GM12878 (cell line): ENCODE measurements at regions not wholly inside any gene's neighbourhood (a gene's known extent, or its start where the extent isn't known, plus 50 kb on each side); places are given as distances from the start of the nearest gene placed in this dataset.

Experiments
- ATAC-seq: fragments of 200-7000 bp; cut with Tn5 transposase; 3 replicates; pipeline ENCODE4 v1.9.1; 2020; ENCODE audit warnings: mild to moderate bottlenecking, moderate library complexity
- BruUV-seq: library from RNA; stranded (reverse); fragments of 400-500 nt; replicated peaks from 2 replicates; lab custom pipeline; 2021; lab: Mats Ljungman, UMichigan
- CTCF ChIA-PET: fragments of 300-600 bp; sonication (Branson Sonifier 250); formaldehyde crosslinking; extraction: SDS; loops from one replicate; lab custom pipeline; 2021; ENCODE audit warnings: inconsistent platforms; lab: Yijun Ruan, JAX
- POLR2A ChIA-PET: fragments of 350-600 bp; formaldehyde crosslinking; extraction: SDS; loops from one replicate; lab custom pipeline; 2021; ENCODE audit warnings: inconsistent platforms; lab: Charles Lee
- RAD21 ChIA-PET: fragments of 300-600 bp; sonication (Branson Sonifier 250); formaldehyde crosslinking; loops from one replicate; lab custom pipeline; 2023; ENCODE audit warnings: antibody characterized with exemption; ENCODE audit not compliant: unreplicated experiment; lab: Charles Lee
- SMC1A ChIA-PET: fragments of 300-600 bp; sonication (Branson Sonifier 250); formaldehyde crosslinking; loops from one replicate; lab custom pipeline; 2023; ENCODE audit not compliant: unreplicated experiment, uncharacterized antibody; lab: Charles Lee
- DNase-seq: peaks from one replicate; pipeline ENCODE4 v3.0.0-alpha.2; 2011; ENCODE audit warnings: low read depth, low spot score
- FAIRE-seq: peaks from 3 replicates; lab custom pipeline; 2011; peaks lifted over from hg19 to GRCh38; lab: Jason Lieb, UNC
- H2AFZ ChIP-seq: 2 replicates; pipeline ENCODE4 v1.6.0; 2011; ENCODE audit warnings: low read depth, low read length, control low read depth; ENCODE audit not compliant: control insufficient read depth
- H3K27ac ChIP-seq: 2 replicates; pipeline ENCODE4 v1.5.1; 2011; ENCODE audit warnings: control low read depth; ENCODE audit not compliant: control insufficient read depth, insufficient read depth
- H3K27me3 ChIP-seq, 2 experiments: replicated peaks in 1 of 2; 2 replicates each; pipeline versions ENCODE4 v1.6.0 to v1.6.1; 2011; ENCODE audit warnings: low read length in 1 of 2; ENCODE audit not compliant: control insufficient read depth in 2 of 2, insufficient read depth in 2 of 2
- H3K36me3 ChIP-seq, 2 experiments: 2 replicates each; pipeline ENCODE4 v1.5.1; 2011; ENCODE audit warnings: low read length in 1 of 2; ENCODE audit not compliant: control insufficient read depth in 2 of 2, insufficient read depth in 2 of 2
- H3K4me1 ChIP-seq: 2 replicates; pipeline ENCODE4 v1.6.1; 2011; ENCODE audit warnings: mild to moderate bottlenecking, low read length, moderate library complexity, mixed read lengths; ENCODE audit not compliant: control insufficient read depth, insufficient read depth
- H3K4me2 ChIP-seq: 2 replicates; pipeline ENCODE4 v1.6.0; 2011; ENCODE audit warnings: control low read depth; ENCODE audit not compliant: control insufficient read depth, insufficient read depth
- H3K4me3 ChIP-seq: fragments of 200-600 bp; sonication (generic); 2 replicates; pipeline ENCODE4 v1.5.1; 2016
- H3K79me2 ChIP-seq: 2 replicates; pipeline ENCODE4 v1.6.0; 2011; ENCODE audit warnings: low read length; ENCODE audit not compliant: control insufficient read depth, insufficient read depth
- H3K9ac ChIP-seq: 2 replicates; pipeline ENCODE4 v1.8.0; 2011; ENCODE audit warnings: low read length, control low read depth, mixed read lengths; ENCODE audit not compliant: control insufficient read depth, insufficient read depth
- H3K9me3 ChIP-seq: replicated peaks from 3 replicates; pipeline ENCODE4 v1.5.1; 2011; ENCODE audit warnings: mild to moderate bottlenecking, low read length; ENCODE audit not compliant: control insufficient read depth, insufficient read depth
- H4K20me1 ChIP-seq: 2 replicates; pipeline ENCODE4 v1.6.0; 2011; ENCODE audit not compliant: control insufficient read depth, insufficient read depth
- DPF2 ChIP-seq: fragments of 450-650 bp; IDR thresholded peaks from 2 replicates; pipeline ENCODE4 v1.6.1; 2017; ENCODE audit warnings: mild to moderate bottlenecking
- HCFC1 ChIP-seq: fragments of 150-350 bp; IDR thresholded peaks from 2 replicates; pipeline ENCODE4 v1.6.1; 2014; ENCODE audit warnings: low read length
- WGBS: methylation state at CpG from one replicate; pipeline ENCODE4 v1.1.6; 2016; ENCODE audit warnings: low lambda C conversion rate; ENCODE audit not compliant: insufficient replicate concordance, insufficient coverage; ENCODE audit errors: missing lambda C conversion rate; 5-methylcytosine and 5-hydroxymethylcytosine counted together
- in situ Hi-C: fragments of 300-500 bp; cut with MboI; formaldehyde crosslinking; loops from 9 replicates; pipeline ENCODE4 v1.14.3; 2018; ENCODE audit warnings: mixed read lengths
- intact Hi-C: fragments of 100-400 bp; cut with micrococcal nuclease; formaldehyde crosslinking; loops from one replicate; pipeline ENCODE4 v1.14.2; 2022; ENCODE audit not compliant: unreplicated experiment
- TF ChIP-seq, protein P1 (sequence below): IDR thresholded peaks from 2 replicates; pipeline ENCODE4 v1.6.1; 2011; ENCODE audit warnings: borderline replicate concordance, low read depth, mild to moderate bottlenecking, moderate library complexity, mixed read lengths, low read length; ENCODE audit not compliant: insufficient read depth; ENCODE audit errors: extremely low read length
- TF ChIP-seq, protein P2 (sequence below): fragments of 450-650 bp; IDR thresholded peaks from 2 replicates; pipeline ENCODE4 v1.6.1; 2018; ENCODE audit warnings: mild to moderate bottlenecking, low read depth, moderate library complexity; ENCODE audit not compliant: partially characterized antibody

DNA sequence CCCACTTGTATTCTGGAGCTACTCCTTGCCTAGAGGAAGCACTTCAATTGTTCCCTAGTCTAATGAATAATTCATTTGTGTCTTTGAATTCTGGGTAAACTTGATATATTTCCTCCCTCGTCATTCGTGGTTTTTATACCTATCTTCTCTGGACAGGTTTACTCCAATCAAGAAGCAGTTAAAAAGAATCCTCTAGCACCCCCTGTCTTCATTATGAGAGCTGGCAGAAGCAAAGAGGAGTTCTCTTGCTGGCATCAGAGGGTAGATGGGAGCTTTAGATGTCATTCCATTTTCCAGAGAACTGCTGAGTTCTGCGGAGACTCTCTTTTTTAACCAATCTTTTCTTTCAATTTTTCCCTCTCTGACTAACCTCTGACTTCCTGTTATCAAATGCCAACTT, 627.7 kb downstream of the FGF9 start (continued):
- TF ChIP-seq, protein P1, sequence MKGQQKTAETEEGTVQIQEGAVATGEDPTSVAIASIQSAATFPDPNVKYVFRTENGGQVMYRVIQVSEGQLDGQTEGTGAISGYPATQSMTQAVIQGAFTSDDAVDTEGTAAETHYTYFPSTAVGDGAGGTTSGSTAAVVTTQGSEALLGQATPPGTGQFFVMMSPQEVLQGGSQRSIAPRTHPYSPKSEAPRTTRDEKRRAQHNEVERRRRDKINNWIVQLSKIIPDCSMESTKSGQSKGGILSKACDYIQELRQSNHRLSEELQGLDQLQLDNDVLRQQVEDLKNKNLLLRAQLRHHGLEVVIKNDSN = no peak
- TF ChIP-seq, all 136 proteins: peak for 0

DNA sequence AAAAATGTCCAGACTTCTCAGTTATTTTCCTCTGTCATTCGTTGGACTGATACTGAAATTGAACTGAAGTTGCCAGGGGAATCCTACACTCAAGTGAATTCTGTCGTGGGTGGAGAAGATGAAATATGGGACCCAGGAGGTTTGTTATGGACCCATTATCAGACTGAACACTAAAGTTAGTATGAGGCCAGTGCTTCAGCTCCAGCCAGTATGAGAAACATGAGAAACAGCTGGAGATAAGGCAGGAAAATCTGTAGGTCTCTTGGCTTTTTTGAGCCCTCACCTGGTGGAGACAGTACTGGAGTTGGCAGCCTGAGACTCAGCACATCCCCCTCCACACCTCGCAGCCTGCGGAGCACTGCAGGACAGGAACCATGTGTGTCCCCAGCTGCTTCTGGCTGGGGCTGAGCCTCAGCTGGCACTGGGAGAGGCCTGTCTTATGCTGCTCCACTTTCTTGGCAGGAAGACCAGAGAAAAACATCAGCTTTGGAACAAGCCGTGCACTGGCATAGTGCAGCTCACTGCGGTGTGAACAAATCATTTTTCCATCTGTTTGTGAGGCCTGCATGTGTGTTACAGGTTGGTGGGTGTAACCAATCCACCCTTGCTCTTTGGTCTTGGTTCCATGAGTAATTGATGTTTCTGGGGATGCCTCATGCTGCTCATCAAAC, 641.0 kb downstream of the FGF9 start:
- SMC1A ChIA-PET = no interaction called here
- Histone ChIP-seq H3K4me1 (no peaks in the 10 kb centered on the region), H3K27ac (no peak overlapping the region), H2AFZ (no peak overlapping the region), H3K27me3 (no peaks in the 10 kb centered on the region), H3K36me3 (no peaks in the 10 kb centered on the region), H3K4me2 (no peak overlapping the region), H3K9ac (no peak overlapping the region), H3K4me3 (no peak overlapping the region), H3K9me3 (no peaks in the 10 kb centered on the region; the same call in 2 of the 3 replicates), H3K79me2 (no peaks in the 10 kb centered on the region), H4K20me1 (no peaks in the 10 kb centered on the region)
- BruUV-seq = no TSS peak
- POLR2A ChIA-PET = no interaction called here
- 31% methylated on average over 6 of the region's 6 CpGs for WGBS
- intact Hi-C loops = no loop called here
- FAIRE-seq = no peak
- in situ Hi-C loops = no loop called here
- ATAC-seq = no peak
- no peak for TF ChIP-seq DPF2
- no peak for TF ChIP-seq HCFC1
- TF ChIP-seq, protein P2, sequence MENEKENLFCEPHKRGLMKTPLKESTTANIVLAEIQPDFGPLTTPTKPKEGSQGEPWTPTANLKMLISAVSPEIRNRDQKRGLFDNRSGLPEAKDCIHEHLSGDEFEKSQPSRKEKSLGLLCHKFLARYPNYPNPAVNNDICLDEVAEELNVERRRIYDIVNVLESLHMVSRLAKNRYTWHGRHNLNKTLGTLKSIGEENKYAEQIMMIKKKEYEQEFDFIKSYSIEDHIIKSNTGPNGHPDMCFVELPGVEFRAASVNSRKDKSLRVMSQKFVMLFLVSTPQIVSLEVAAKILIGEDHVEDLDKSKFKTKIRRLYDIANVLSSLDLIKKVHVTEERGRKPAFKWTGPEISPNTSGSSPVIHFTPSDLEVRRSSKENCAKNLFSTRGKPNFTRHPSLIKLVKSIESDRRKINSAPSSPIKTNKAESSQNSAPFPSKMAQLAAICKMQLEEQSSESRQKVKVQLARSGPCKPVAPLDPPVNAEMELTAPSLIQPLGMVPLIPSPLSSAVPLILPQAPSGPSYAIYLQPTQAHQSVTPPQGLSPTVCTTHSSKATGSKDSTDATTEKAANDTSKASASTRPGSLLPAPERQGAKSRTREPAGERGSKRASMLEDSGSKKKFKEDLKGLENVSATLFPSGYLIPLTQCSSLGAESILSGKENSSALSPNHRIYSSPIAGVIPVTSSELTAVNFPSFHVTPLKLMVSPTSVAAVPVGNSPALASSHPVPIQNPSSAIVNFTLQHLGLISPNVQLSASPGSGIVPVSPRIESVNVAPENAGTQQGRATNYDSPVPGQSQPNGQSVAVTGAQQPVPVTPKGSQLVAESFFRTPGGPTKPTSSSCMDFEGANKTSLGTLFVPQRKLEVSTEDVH = no peak
- RAD21 ChIA-PET = no interaction called here
- CTCF ChIA-PET = no interaction called here
- DNase-seq = no peak
